Endothelial cell of umbilical vein (primary cell): ENCODE measurements at regions not wholly inside any gene's neighbourhood (a gene's known extent, or its start where the extent isn't known, plus 50 kb on each side); places are given as distances from the start of the nearest gene placed in this dataset.
"Not testable (repeated sequence)": the region's sequence is repeated elsewhere in the genome, so short reads cannot be mapped to it uniquely, and the experiment has no call there.

Source experiments
- BruUV-seq: library from RNA; stranded (reverse); fragments of 400-500 nt; replicated peaks from 2 replicates; lab custom pipeline; 2021; lab: Mats Ljungman, UMichigan
- CTCF ChIA-PET: fragments of 300-600, 350-600 bp; sonication (Branson Sonifier 250); formaldehyde crosslinking; loops from one replicate; lab custom pipeline; 2021; ENCODE audit warnings: antibody characterized with exemption, inconsistent platforms; lab: Charles Lee
- POLR2A ChIA-PET: fragments of 300-600, 350-600 bp; sonication (Branson Sonifier 250); formaldehyde crosslinking; loops from one replicate; lab custom pipeline; 2021; ENCODE audit warnings: antibody characterized with exemption, inconsistent platforms; lab: Charles Lee
- DNase-seq: peaks from one replicate; pipeline ENCODE4 v3.0.0-alpha.2; 2011; ENCODE audit warnings: low read depth, low spot score
- FAIRE-seq: peaks from 2 replicates; lab custom pipeline; 2011; peaks lifted over from hg19 to GRCh38; lab: Jason Lieb, UNC
- H2AFZ ChIP-seq: 2 replicates; pipeline ENCODE4 v1.6.0; 2012; ENCODE audit warnings: low read depth, low read length, control low read depth, inconsistent platforms
- H3K27ac ChIP-seq: 2 replicates; pipeline ENCODE4 v1.5.1; 2011; ENCODE audit warnings: low read depth, mild to moderate bottlenecking, control low read depth, low read length, moderate library complexity; ENCODE audit not compliant: insufficient read depth
- H3K27me3 ChIP-seq, 2 experiments: 2 replicates each; pipeline versions ENCODE4 v1.6.0 to v1.6.1; 2011; ENCODE audit warnings: low read length in 2 of 2, mixed read lengths in 1 of 2; ENCODE audit not compliant: control insufficient read depth in 2 of 2, insufficient read depth in 2 of 2
- H3K36me3 ChIP-seq, 2 experiments: 2 replicates in 1 of 2; 3 replicates in 1 of 2; pipeline ENCODE4 v1.5.1; 2011; ENCODE audit warnings: low read length in 2 of 2, mild to moderate bottlenecking in 1 of 2, moderate library complexity in 1 of 2; ENCODE audit not compliant: control insufficient read depth in 2 of 2, insufficient read depth in 2 of 2; ENCODE audit errors: extremely low read depth in 1 of 2
- H3K4me1 ChIP-seq: 3 replicates; pipeline ENCODE4 v1.5.1; 2011; ENCODE audit warnings: mild to moderate bottlenecking, low read length; ENCODE audit not compliant: control insufficient read depth, insufficient read depth; ENCODE audit errors: extremely low read depth
- H3K4me2 ChIP-seq: 2 replicates; pipeline ENCODE4 v1.6.1; 2011; ENCODE audit warnings: low read length, control low read depth, mixed read lengths; ENCODE audit not compliant: insufficient read depth
- H3K4me3 ChIP-seq, 3 experiments: fragments of 200-600 bp in 1 of 3; sonication (generic), shearing (Covaris generic) in 1 of 3; replicated peaks in 1 of 3; 2 replicates each; pipeline ENCODE4 v1.5.1; 2011 to 2016; ENCODE audit warnings: control low read depth in 3 of 3, low read length in 3 of 3, mild to moderate bottlenecking in 2 of 3, inconsistent platforms in 1 of 3, low read depth in 1 of 3, moderate library complexity in 1 of 3; ENCODE audit not compliant: insufficient read depth in 1 of 3
- H3K79me2 ChIP-seq: 2 replicates; pipeline ENCODE4 v1.6.0; 2012; ENCODE audit warnings: low read length, inconsistent platforms; ENCODE audit not compliant: control insufficient read depth, insufficient read depth
- H3K9ac ChIP-seq: replicated peaks from 2 replicates; pipeline ENCODE3; 2011; ENCODE audit warnings: low read length, control low read depth; ENCODE audit not compliant: insufficient read depth; ENCODE audit errors: extremely low read depth
- H3K9me1 ChIP-seq: replicated peaks from 3 replicates; pipeline ENCODE4 v1.6.0; 2011; ENCODE audit warnings: mild to moderate bottlenecking, low read length; ENCODE audit not compliant: control insufficient read depth, insufficient read depth; ENCODE audit errors: extremely low read depth
- H3K9me3 ChIP-seq: replicated peaks from 2 replicates; pipeline ENCODE4 v1.5.1; 2012; ENCODE audit warnings: low read length, inconsistent platforms; ENCODE audit not compliant: control insufficient read depth, insufficient read depth
- H4K20me1 ChIP-seq: replicated peaks from 2 replicates; pipeline ENCODE3; 2011; ENCODE audit warnings: mild to moderate bottlenecking, low read length; ENCODE audit not compliant: control insufficient read depth, insufficient read depth; ENCODE audit errors: extremely low read depth
- CTCF ChIP-seq, 2 donors: IDR thresholded peaks; 1 replicate in 1 of 2; 2 replicates in 1 of 2; pipeline ENCODE4 v1.5.1; 2011; ENCODE audit warnings: low read length in 2 of 2, mild to moderate bottlenecking in 2 of 2, moderate library complexity in 2 of 2, control low read depth in 1 of 2, inconsistent platforms in 1 of 2, low read depth in 1 of 2; ENCODE audit not compliant: insufficient read depth in 1 of 2; ENCODE audit errors: extremely low read depth in 1 of 2
- EZH2 ChIP-seq: IDR thresholded peaks from 2 replicates; pipeline ENCODE4 v1.6.1; 2012; ENCODE audit warnings: borderline replicate concordance, low read depth, mild to moderate bottlenecking, moderate library complexity, low read length, inconsistent platforms; ENCODE audit not compliant: severe bottlenecking
- JUN ChIP-seq: IDR thresholded peaks from 2 replicates; pipeline ENCODE4 v1.6.1; 2011; ENCODE audit warnings: borderline replicate concordance, low read depth; ENCODE audit not compliant: insufficient read length, insufficient read depth
- MAX ChIP-seq: IDR thresholded peaks from 2 replicates; pipeline ENCODE4 v1.6.1; 2011; ENCODE audit not compliant: insufficient read depth, insufficient read length
- MYC ChIP-seq: IDR thresholded peaks from one replicate; pipeline ENCODE4 v1.6.1; 2011; ENCODE audit warnings: mild to moderate bottlenecking, low read depth, low read length
- POLR2A ChIP-seq: IDR thresholded peaks from 2 replicates; pipeline ENCODE4 v1.6.1; 2012; ENCODE audit warnings: low read depth, mild to moderate bottlenecking, control low read depth, low read length
- POLR2AphosphoS5 ChIP-seq: IDR thresholded peaks from 2 replicates; pipeline ENCODE4 v1.6.1; 2012; ENCODE audit warnings: low read depth, mild to moderate bottlenecking, control low read depth, low read length, moderate library complexity; ENCODE audit not compliant: insufficient read depth
- dilution Hi-C: fragments of 300-500 bp; cut with MboI; formaldehyde crosslinking; loops from one replicate; pipeline ENCODE4 v1.15.0; 2019; ENCODE audit warnings: low sequenced_read_pairs; ENCODE audit not compliant: extremely low pct_ligation_motif_present
- intact Hi-C: fragments of 100-400 bp; cut with micrococcal nuclease; formaldehyde crosslinking; loops from one replicate; pipeline ENCODE4 v1.10.0; 2022

GRCh38 chr3:139270652-139271051 lies 73.2 kb upstream of the MRPS22 start:
- H3K9me3 ChIP-seq, H3K9ac ChIP-seq, H3K4me2 ChIP-seq, H2AFZ ChIP-seq, DNase-seq, H3K9me1 ChIP-seq, H3K79me2 ChIP-seq, H3K27me3 ChIP-seq, H4K20me1 ChIP-seq, FAIRE-seq, CTCF ChIA-PET, H3K4me1 ChIP-seq, intact Hi-C loops, BruUV-seq, H3K36me3 ChIP-seq, H3K27ac ChIP-seq, dilution Hi-C loops, H3K4me3 ChIP-seq, POLR2A ChIA-PET: not testable (repeated sequence)

- Histone ChIP-seq H3K9me3 (no peaks in the 10 kb centered on the region), H3K4me3 (no peak overlapping the region), H4K20me1 (no peaks in the 10 kb centered on the region), H2AFZ (no peak overlapping the region), H3K4me2 (no peak overlapping the region), H3K36me3 (no peaks in the 10 kb centered on the region), H3K79me2 (no peaks in the 10 kb centered on the region), H3K27ac (no peak overlapping the region), H3K4me1 (no peaks in the 10 kb centered on the region), H3K27me3 (no peaks in the 10 kb centered on the region), H3K9me1 (no peaks in the 10 kb centered on the region), H3K9ac (no peak overlapping the region)
- TF ChIP-seq EZH2 (no peak), CTCF (IDR thresholded peaks at IDR 0.05; ENCODE audit: extremely low read depth in 1 of 2, insufficient read depth in 1 of 2, low read depth in 1 of 2, low read length in 2 of 2) (no peak), MAX (no peak), MYC (no peak), JUN (no peak), POLR2AphosphoS5 (no peak), POLR2A (no peak)
- BruUV-seq, result no TSS peak
- dilution Hi-C loops, result no loop called here
- ChIA-PET POLR2A (no interaction called here), CTCF (interaction anchor here (1.3 kb wide), 1 partner anchor 344 kb away, joined by 6 read pairs; no protein-coding TSS in a partner anchor)
- DNase-seq (no peak), FAIRE-seq (no peak)
- intact Hi-C loops, result no loop called here
Measured at GRCh38 chr3:139280027-139280671, 63.7 kb upstream of the MRPS22 start.
